ENCODE measurements at regions not wholly inside any gene's neighbourhood (a gene's known extent, or its start where the extent isn't known, plus 50 kb on each side); places are given as distances from the start of the nearest gene placed in this dataset.

DNA sequence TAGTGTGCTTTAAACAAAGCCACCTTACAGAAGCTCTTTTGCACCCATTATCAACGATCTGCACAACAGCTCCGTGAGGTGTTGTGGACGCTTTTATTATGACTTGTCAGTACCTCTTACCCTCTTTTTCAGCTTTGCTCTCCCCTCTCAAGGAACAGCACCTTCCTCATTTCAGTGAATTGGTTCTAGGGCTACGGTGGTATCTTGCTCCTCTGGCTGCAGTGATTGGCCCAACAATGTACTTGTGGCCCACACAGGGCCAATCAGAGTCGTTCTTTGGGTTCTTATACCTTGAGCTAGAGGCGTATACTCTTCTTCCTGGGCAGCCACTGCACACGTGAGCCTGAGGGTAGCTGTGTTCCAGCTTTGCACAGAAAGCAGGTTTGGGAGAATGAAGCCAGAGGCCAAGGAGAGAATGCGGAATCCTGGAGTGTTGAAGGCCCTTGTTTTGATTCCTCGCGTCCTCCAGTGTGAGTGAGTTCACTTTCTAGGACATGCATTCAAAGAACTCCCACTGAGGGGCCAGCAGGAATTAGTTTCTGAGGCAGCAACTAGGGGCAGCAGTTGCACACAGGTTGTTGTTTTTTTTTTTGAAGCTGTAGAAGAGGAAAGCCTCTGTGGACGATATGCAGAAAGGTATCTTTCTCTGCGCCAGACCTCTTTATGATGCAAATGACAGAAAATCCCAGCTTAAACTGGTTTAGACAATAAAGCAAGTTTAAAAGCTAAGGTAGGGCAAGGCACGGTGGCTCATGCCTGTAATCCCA is 49.8 kb upstream of the PDZD8 start:
- no peak for DNase-seq (ENCODE audit: low spot score)
